ENCODE measurements at regions not wholly inside any gene's neighbourhood (a gene's known extent, or its start where the extent isn't known, plus 50 kb on each side); places are given as distances from the start of the nearest gene placed in this dataset.
"Not testable (repeated sequence)": the region's sequence is repeated elsewhere in the genome, so short reads cannot be mapped to it uniquely, and the experiment has no call there.

DNA sequence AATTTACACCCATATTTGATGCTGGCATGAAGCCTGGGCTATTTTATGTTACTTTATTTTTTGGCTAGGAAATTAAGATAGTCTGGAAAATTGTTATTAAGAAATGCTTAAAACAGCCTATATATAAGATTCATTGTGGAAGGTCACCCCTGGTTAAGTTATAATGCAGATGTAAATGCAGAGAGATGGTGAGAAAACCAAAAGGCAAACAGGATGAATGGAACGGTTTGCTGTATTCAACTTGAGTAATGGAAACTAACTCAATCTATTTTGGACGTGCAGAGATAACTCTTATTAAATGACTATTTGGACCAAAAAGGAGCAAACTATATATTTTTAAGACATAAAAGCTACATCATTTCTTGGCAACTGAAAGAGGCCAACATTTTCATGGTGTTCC lies 446.3 kb upstream of the FRG1 start:
- DNase-seq, result no peak

DNA sequence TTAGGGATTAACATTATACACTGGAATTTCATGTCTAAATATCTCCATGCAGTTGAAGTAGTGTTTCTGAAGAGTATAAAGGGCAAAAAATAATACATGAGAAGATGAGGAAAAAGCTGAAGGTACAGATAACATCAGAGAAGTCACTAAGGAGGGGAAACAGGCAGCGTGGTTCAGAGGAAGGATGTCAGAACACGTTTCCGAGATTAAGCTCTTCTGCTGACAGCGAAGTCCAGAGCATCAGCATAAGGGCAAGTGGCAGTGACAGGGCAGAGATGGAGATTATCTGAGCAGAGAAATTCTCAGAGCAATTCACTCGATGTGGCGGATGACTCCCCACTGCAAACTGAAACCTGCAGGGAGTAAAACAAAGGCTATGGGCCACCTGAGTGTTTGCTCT lies 443.2 kb upstream of the FRG1 start:
- no peak for DNase-seq

DNA sequence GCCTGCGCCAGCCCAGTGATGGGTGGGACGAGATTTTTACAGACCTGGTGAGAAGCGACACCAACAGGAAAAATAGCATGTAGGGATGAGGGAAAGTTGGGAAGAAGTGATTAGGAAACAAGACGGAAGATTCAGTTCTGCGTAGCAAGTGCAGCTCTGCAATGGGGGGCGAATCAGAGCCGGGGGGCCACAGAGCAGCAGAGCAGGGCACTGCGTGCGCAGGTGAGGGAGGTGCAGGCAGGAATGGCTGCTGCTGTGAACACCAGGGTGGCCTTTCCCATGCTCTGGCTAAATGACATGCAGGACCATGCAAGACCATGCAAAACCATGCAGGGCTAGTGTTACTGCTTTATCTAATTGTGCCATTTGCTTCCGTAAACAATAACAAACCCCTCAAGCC lies 442.7 kb upstream of the FRG1 start:
- DNase-seq, result no peak

DNA sequence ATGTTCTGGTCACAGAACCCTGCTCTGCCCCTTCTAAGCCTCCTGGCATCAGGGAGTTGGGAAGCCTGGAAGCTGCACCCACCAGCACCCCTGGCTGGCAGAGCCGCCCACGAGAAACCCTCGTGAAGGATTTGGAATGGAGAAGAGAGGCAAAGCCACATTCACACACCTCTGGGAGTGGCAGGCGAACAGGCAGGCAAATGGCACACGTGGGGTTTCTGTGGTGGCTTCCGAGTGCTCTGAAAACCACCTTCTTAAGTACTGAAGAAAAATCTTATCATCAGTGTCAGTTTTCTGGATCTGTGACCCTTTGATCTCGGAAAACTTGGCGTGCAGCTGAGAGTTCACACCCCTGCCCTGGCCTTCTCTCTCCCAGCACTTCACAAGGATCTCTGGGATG lies 442.2 kb upstream of the FRG1 start:
- DNase-seq, result no peak

DNA sequence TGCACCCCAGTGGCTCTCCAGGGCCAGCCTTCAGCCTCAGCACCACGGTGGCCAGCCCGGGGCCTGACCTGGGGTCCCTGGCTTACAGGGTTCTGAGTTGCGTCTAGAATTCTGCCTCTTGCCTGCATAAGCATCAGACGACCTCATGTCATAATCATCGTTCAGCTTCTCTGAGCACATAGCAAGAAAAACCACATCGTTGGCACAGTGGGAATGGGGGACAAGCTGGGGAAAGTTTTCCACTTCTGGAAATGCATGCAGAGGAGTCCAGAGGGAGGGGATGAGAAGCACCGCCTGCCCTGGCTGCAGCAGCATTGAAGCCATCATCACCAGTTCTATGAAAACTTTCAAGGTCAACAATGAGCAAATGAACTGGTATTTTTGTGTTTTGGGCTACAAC lies 441.0 kb upstream of the FRG1 start:
- no peak for DNase-seq

DNA sequence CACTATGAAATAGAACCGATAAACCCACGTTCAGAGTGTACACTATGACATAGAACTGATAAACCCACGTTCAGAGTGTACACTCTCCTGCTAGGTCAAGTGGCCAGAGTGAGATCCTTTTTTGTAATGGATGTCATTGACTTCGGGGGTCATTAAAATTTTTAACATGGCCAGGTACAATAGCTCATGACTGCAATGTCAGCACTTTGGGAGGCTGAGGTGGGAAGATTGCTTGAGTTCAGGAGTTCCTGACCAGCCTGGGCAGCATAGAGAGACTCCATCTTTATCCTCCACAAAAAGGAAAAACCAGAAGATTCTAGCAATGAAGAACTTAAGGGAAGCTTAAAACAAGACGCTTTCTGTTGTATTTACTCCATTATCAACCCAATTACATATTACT lies 439.7 kb upstream of the FRG1 start:
- no peak for DNase-seq

DNA sequence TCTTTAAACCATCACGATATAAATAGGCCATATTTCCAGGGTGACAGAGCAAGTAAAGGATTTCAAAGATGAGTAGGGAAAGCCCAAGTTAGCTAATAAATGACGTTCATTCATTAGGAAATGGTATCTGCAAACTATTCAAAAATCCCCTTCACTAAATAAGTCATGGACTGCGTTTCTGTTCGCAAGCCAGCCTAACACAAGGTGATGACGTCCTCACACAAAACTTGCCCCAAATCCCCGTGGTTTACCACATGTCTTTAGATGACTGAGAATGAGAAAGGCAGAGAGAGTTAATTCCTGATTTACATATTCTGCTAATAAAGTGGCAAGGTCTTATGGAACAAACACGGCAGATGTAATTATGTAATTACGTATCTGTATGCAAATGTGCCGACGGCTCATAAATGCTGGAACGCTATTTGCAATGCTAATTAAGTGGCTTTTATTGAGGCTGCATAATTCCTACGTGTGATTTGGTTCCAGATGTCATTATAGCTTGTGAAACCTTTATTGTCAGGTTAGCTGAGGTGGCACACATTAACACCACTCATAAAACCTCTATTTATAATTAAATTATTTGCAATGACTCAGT lies 437.7 kb upstream of the FRG1 start:
- DNase-seq, result no peak

DNA sequence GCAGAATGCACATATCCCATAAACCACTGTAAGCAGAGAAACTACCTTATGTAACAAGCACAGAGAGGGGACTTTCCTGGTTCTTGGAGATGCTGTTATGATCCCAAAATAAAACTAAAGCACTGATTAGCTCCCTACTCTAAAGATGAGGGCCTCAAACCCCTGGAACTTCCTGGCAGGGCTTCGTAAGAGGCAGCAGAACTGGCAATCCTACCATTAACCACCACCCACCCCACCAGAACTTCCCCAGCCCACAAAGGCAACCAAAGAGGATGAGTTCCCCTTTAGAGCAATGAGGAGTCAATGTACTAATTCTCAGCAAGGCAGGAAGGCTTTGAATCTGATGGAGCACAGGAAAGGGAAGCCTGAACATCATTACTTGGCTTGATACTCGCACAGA lies 436.5 kb upstream of the FRG1 start:
- DNase-seq, result no peak

DNA sequence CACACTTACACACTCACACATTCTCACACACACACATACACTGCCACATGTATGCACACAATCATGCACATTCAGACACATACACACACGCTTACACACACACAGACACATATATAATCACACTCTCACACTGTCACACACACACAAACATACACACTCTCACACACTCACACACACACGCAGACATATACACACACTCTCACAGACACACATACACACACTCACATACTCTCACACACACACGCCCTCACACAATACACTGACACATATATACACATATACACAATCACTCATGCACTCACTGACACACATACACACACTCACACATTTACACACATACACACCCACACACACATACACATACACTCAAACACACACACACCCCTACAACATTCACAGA lies 435.3 kb upstream of the FRG1 start:
- no peak for DNase-seq

DNA sequence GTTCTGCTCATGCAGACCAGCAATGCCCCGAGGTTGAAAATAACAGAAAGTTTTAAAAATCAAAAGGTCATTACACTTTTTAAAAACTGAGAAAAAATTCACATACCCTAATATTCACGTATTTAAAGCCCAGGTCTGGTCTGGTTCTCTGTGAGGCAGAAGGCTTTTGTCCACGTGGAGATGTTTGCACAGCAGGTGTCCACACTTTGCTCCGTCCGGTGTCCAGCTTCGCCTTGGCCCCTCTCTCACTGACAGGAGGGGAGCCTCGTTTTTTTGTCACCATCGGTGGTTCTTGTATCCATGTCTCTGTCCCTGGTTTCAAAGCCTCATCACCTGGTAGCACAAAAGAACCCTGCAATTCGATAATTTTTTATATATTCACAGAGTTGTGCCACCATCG lies 434.6 kb upstream of the FRG1 start:
- no peak for DNase-seq

DNA sequence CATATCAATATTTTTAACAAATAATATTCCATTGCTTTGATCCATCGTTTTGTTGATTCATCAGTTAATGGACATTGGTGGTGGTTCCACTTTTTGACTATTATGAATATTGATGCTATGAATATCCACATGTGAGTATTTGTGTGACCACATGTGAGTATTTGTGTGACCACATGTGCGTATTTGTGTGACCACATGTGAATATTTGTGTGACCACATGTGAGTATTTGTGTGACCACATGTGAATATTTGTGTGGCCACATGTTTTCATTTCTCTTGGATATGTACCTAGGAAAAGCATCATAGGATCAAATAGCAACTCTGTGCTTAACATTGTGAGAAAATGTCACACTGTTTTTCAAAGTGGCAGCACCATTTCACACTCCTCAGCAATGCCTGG lies 433.6 kb upstream of the FRG1 start:
- no peak for DNase-seq

DNA sequence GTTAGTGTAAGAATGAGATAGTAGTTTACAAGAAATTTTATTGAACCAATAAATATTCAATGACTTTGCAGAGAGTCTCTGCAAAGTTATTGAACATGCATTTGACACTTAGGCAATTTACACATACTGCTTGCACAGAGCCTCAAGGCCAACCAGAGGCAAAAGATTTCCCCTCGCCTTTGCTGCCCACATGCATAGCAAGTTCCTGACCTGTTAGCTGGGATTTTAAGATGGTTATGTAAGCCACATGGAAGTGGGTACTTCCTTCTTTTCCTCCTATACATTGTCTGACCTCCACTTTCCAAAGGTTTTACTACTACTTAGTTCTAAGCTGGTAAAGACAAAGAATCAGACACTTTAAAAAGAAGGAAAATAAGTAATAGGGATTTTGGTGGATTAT lies 430.1 kb upstream of the FRG1 start:
- DNase-seq, result no peak

DNA sequence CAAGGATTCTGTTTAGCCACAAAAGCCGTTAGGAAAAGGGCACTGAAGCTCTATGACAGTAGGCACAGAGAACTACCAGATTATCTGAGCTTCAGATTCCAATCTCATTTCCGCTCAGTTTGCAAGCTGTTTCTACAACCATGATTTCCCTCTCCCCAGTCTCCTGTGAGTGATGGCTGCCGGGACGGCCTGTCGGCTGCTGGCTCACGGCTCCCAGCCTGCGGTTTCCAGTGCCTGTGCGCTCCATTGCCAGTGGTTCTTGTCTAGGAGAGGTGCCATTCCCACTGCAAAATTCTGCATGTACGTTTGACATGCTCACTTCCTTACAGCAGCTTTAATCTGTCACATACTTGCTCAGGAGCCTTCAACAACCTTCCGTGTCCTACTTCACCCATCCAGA lies 429.1 kb upstream of the FRG1 start:
- DNase-seq, result no peak

DNA sequence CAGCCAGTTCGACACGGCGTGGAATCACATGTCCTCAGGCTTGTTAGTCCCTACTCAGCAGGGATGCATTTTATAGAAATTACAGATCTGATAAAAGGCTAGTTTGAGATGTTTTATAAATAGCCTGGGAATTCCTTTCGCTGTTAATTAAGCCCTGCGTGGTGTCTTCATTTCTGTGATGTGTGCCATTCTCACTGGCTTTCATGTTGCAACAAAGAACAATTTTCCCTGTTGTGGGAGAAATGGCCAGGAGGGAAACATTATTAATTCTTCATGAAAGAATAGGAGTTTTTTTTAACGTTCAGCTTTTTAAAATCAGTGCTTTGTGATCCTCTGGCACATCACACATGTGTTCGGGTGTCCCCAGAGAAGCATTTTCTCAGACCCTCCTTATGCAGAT lies 427.3 kb upstream of the FRG1 start:
- no peak for DNase-seq

DNA sequence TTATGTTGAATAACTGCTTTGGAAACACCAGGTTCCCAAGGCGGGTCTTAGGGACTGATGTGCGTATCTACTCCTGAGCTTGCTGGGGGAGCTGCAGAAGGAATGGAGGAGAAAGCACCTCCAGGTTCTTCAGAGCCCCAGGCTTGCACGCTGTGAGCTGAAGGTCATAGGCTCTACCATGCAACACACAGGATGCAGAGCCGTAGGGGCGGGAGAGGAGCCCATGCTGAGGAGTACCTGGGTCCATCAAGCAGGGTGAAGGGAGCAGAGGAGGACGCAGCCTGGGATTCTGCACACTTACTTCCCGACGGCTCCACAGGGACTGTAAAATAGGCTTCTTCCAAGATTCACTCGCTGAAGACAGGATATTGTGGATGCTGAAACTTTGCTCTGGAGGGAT lies 426.5 kb upstream of the FRG1 start:
- no peak for DNase-seq

DNA sequence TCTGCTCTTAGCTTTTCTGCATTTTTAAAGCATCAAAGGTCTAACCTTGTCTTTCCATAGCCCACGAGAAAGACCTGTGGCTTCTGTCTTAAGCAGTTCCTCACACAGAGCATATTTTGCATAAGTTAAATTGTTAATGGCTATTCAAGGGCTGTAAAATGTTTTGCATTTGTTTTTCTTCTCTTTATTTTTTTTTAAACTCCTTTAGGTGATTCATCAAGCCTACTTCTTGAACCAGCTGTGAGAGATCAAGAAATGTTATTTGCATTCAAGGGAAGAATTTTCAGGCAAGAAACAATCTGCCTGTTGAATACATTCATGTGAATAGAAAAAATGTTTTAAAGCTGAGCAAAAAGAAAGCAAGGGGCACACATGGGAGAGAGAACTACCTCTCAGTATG lies 423.8 kb upstream of the FRG1 start:
- no peak for DNase-seq

DNA sequence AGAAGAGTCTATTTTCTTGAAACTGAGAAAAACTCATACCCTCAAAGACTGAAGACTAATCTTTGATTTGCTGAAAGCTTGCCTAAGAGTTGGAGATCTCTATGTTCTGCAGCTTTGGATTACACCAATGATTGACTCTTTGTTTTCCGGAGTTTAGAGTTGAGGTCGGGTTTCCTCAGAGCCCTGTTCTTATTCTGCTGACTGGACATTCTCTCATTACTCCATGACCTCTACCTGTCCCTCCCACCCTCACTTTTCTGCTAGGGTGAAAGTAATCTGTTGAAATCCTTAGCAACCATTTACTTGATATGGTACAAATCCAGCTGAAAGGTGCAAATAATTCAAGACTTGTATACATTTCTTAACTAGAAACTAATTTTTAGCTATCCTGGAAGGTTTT lies 421.5 kb upstream of the FRG1 start:
- no peak for DNase-seq

DNA sequence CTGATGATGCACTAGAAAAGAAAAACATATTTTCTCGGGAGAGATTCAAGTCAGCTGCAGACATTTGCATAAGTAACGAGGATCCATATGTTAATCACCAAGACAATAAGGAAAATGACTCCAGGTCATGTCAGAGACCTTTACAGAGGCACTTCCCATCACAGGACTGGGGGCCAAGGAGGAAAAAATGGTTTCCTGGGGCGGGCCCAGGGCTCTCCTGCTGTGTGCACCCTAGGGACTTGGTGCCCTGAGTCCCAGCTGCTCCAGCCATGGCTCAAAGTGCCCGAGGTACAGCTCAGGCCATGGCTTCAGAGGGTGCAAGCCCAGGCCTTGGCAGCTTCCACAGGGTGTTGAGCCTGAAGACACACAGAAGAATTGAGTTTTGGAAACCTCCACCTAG lies 415.4 kb upstream of the FRG1 start:
- no peak for DNase-seq

DNA sequence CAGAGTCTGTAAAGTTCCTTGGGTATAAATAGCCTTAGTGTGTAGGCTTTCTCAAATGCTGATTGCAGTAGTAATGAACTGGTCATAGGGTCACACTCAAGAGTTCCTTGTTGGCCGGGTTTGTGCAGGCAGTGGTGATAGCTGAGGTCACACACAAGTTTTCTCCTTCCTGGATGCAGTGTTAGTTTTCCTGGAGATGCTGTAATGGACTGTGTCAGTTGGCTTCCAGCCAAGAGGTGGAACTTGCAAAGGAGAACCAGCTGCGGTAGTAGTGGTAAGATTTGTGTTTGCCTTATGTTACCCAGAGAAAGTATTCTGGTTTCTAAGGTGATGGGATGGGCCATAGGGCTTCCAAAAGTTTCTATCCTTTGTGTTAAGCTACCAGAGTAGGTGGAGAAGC lies 409.8 kb upstream of the FRG1 start:
- no peak for DNase-seq

DNA sequence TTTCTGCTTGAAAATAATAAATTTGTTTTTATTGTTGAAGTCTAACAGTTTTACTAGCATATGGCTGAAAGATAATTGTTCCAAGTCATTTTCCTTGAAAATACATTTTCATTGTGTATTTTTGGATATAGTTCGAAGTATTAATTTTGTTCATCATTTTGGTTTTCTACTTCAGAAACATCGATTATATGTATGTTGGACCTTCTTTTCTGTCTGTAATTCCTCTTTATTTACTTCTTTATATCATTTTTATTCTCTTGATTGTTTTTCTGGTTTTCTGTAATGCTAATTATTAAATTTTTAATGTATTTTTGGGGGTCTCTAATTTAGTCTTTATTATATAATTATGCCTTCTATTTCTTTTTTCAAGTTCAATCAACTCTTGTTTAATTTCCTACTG lies 407.1 kb upstream of the FRG1 start:
- no peak for DNase-seq

DNA sequence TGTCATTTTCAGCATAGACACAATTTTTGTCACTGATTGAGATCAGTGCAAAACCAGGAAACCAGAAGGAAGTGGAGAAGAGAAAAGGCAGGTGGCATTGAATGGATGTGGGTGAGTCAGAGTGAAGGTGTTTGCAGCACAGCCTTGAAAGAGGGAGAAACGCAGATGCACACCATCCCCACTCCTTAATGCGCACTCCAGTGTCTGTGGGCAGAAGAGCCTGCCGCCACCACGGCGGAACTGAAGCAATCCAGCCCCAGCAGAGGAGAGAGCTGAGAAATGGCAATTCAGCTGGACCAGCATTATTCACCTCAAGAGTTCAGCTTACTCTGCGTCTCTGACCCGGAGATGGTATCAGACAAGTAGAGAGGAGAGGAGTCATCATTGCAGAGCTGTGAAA lies 393.1 kb upstream of the FRG1 start:
- no peak for DNase-seq

DNA sequence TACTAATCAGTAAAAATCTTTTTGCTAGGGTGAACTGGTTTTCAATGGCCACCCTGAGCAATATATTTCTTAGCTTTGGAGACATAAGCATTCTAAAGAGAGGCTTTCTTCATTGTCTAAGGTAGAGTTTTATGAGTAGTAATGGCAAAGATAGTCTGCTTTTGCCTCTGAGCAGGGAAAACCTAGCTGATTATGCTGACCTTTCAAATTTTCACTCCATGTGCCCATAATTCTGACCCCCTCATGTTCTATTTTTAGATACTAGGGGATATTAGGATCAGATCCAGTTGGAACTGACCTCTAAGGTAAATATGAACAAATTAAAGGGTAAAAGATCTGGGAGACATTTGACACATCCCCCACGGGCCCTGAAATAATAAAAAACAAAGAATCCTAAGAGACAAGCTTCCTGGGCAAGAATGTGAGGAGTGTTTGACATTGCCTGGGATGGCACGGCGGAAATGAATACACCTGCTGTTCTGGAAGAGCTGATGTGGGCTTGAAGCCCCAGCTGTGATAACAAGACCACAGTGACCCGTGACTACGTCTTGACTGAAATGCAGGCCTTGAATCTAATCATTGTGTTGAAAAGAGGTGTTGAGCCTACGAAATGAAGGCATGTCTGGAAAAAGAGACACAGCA lies 392.1 kb upstream of the FRG1 start:
- no peak for DNase-seq

DNA sequence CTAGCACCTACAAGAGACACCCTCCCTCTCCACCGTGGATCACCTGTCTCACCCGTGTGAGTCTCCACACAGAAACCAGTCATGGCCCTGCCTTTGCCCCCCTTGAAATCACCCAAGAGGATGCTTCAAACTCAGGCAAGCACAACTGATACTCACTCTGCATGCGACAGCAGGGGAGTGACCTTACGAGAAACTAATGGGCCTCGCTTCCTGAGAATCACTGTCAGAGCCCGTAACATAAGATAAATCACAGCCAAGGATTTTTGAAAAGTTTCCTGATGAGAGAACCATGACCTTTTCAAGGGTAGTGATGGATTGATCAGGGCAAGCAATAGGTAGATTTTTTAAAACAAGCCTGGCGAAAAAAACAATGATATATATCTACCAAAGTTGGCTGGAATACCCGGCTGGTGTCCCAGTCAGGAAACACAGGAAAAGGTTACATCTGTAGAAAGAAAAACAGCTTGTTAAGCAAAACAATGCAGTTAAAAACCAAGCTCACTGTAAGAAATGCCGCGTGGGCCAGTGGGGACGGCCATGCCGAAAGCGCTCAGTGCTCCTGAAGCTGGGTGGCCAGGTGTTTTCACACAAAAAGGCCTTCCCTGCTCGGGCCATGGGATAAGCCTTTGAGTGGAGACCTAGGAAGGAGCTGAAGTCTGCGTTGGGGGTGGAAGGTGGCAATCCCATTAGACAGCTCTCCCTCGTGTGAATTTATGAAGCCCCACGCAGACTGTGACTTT lies 388.6 kb upstream of the FRG1 start:
- DNase-seq, result not testable (repeated sequence)

DNA sequence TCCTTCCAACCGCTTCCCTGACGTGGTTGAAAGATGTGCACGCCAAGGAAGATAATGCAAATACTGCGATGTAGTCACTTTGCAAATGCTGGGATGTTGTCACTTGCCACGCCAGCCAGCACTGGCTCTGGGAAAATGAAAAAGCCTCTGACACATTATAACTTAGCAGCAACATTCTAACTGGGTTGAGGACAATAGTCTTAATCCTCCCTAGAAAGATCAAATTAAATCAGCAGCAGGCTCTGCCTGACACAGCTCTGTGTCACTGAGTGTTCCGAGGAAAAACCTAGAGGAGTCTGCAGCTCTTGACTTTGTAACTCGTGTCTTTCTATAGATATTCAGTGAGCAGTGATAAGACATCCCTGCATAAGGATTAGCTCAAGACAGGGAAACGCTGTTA lies 380.1 kb upstream of the FRG1 start:
- DNase-seq, result not testable (repeated sequence)

DNA sequence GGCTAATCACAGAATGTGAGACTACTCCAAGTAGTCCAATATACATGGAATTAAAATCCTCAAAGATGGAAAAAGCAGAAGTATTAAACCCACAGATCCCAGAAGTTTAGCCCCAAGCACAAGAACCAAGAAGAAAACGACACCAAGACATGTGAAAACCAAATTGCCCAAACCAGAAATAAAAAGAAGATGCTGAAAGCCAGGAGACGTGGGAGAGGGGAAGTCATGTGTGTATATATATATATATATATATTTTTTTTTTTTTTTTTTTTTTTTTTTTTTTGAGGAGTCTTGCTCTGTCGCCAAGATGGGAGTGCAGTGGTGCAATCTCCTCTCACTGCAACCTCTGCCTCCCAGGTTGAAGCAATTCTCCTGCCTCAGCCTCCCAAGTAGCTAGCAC lies 376.9 kb upstream of the FRG1 start:
- DNase-seq, result not testable (repeated sequence)
